NOMO-1 treated with dmso at 0.1 percent for 144 hours (cell line): ENCODE measurements at regions not wholly inside any gene's neighbourhood (a gene's known extent, or its start where the extent isn't known, plus 50 kb on each side); places are given as distances from the start of the nearest gene placed in this dataset.

Source experiments
- DNase-seq: peaks from one replicate; lab custom pipeline; 2025; ENCODE audit not compliant: unreplicated experiment; lab: John Stamatoyannopoulos, UW

DNA sequence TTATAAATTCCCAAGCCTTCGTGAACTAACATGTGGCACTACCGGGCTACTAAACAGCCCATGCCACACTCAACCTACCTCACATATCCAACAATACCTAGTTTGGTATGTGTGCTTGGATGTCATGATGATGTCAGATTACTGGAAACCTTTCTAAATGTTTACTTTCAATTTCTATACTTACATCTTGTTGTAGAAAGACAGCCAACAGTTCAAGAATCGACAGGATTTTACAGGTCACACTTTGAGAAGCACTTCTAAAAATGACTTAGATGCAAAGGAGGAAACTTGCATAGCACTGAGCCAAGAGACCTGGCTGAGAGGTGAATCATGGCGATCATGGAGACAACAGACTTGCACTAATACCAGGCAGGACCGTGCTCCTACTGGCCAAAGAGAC lies 209.9 kb downstream of the COL4A1 start:
- no peak for DNase-seq

- no peak for DNase-seq
These were observed 214.1 kb downstream of the COL4A1 start for GRCh38 chr13:110092831-110093247.

DNA sequence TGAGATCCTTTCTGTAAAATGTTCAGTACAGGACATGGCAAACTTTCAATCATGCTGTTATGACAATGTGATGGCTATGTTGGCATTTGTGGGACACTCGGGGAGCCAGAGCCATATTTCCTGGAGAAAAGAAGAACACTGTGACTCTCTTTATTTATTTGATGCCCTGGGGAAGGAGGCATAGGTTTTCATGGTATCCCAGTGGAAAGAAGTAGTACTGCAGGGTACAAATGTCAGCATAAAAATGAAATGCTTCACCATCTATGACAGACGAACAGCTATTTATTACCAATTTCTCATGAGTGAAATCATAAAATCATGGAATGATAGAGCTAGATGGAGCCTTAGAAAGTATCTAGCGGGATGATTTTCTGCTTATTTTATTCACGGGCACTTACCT lies 217.1 kb downstream of the COL4A1 start:
- DNase-seq, result no peak

DNA sequence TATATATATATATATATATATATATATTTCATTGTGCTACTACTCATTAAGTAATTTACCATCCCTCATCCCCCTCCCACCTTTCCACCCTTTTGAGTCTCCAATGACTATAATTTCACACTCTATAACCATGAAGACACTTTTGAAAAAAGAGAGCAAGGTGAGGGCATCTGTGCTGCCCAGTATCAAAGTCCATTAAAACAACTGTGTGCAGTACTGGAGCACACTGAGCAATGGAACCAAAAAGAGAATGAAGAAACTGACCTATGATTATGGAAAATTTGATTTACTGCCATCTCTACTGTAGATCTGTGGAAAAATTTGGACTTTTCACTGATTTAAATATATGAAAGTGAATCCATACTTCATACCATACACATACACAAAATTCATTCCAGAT lies 217.9 kb downstream of the COL4A1 start:
- no peak for DNase-seq

- no peak for DNase-seq
These were observed 233.0 kb downstream of the COL4A1 start for GRCh38 chr13:110073982-110074381.

DNA sequence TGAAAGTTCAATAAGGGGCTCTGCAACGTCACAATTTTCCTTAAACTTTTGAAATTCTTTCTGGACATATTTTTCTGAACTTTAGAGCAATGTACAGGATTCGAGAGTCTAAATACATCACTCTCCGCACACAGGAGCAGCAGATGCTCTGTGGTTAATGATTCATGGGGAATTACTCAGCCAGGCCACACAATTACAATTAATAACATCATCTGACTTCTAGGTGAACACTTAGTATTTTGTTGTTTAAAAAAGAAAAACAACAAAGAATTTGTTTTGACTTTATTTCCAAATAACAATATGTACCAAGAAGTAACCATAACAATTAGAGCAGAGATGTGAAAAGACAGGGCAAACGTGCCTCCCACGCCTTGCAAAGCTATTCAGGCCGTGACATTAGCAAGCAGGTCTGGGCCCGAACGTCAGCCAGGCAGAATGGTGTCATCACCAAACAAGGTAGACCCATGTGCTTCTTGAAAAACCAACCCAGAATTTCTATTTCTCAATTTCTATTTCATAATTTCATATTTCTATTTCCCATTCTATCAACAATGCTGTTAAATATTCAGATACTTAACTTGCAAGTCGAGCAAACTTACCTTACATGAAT lies 236.3 kb downstream of the COL4A1 start:
- no peak for DNase-seq

GRCh38 chr13:110070046-110070445 lies 236.9 kb downstream of the COL4A1 start:
- no peak for DNase-seq

GRCh38 chr13:110068176-110068473 lies 238.8 kb downstream of the COL4A1 start:
- no peak for DNase-seq

- no peak for DNase-seq
These were observed 239.4 kb downstream of the COL4A1 start for GRCh38 chr13:110067355-110068175.

DNA sequence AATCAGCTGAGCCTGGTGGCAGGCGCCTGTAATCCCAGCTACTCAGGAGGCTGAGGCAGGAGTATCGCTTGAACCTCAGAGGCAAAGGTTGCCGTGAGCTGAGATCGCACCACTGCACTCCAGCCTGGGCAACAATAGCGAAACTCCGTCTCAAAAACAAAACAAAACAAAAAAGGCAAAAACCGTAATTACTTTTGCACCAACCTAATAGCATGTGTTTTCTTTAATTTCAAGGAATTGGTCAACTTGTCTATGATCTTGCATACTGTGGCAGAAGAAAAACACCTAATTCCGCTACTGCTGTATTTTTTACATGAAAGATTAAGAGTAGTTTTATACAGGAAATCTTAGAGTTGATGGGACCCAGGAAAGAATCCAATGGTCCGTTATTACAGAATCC lies 241.2 kb downstream of the COL4A1 start:
- no peak for DNase-seq

DNA sequence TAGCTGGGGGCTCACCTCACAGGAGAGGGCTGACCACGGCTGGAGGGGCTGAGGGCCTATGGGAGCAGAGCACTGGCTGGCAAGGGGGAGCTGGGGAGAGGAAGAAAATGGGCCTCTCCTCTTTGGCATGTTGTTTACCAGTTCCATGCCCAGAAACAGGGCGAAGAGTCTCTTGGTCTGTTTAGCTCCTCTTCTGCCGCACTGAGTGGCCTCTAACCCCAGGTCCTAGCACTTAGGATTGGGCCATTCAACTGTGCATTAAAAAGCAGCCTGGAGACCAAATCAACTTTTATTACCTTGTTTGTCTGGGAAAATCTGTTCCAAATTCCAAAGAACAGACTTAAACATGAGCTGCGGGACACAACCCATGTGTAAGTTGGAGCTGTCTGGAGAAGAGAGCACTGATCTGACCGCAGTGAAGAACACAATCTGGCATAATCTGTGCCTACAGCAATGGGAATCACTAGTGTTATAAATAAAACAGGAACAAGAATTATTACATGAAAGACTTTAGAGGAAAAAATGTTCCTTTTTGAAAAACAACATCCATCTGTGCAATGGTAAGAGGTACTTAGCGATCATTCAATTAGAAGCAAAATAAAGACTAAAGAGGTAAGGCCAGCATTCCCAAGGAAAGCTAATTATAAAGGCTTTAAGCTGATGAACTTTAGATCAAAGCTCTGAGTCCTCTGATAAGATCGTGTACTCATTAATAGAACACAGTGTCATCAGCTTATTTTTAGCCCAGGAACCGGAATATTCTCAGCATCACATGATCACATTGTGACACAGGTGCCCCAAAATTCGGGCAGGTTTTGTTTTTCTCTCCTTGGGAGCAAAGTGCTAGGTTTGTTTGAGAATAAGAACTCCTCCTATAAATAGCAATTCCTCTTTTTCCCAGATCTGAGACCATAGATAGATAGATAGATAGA lies 243.2 kb downstream of the COL4A1 start:
- DNase-seq, result no peak

GRCh38 chr13:110062777-110063442 lies 244.0 kb downstream of the COL4A1 start:
- DNase-seq, result no peak

DNA sequence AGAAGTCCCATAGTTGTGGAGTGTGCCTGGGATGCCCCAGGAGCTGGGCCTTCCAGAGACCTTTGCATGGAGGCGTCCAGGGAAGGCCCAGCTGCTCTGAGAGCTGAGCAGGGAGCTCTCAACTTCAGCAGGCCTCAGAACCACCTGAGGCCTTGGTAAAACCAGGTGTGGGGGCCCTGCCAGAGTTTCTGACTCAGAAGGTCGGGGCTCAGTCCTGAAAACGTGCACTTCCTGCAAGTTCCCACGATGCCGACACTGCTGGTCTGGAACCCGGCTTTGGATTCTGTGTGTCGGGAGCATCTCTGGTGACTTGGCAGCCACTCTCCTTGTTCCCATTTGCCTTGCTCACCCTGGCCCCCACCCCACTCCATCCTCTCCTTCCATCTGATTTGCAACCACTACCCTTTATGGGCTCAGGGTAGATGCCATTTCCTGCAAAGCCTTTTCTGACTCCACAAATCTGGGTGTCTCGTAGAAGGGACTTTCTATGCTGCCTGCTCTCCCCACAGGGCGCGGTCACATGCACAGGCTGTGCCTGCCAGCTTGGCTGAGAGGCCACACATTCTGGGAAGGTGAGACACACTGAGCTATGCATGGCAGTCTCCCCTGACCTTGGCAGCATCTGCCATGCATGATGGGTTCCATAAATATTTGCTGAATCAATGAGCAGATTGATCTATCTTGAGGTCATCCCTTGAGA lies 244.7 kb downstream of the COL4A1 start:
- no peak for DNase-seq

DNA sequence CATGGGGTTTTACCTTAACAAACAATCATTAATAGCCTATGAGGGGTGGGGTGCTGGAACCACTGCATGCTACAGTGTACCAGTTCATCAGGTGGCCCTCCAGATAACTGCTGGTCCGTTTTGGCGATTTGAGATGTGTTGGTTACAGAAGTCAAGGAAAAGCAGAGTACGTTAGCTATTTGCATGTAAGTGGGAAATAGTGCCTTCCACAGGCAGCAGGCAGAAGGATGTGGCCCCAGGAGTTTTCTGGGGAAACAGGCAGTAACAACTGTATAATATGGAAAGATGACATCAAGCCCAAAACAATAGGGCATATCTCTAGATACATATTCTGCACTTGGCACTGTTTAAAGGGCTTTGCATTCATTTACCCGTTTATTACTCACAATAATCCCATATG lies 245.7 kb downstream of the COL4A1 start:
- DNase-seq, result no peak

DNA sequence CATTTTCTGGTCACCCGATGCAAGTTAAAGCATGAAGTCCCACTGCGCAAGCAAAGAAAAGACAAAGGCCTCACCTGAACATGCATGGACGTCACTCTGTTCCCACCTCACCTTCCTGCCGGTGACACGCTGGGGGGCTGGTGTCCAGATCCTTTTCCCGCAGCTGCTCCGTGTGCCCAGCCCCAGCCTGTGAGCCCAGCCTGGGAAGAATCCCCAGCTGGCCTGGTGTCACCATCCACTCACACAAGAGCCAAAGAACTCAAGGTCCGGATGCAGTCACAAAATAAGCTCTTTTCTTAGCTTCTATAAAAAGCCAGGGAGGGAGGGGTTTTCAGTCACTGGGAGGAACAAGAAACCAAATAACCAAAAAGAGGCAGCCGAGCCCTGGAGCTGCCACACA lies 249.9 kb downstream of the COL4A1 start:
- no peak for DNase-seq

DNA sequence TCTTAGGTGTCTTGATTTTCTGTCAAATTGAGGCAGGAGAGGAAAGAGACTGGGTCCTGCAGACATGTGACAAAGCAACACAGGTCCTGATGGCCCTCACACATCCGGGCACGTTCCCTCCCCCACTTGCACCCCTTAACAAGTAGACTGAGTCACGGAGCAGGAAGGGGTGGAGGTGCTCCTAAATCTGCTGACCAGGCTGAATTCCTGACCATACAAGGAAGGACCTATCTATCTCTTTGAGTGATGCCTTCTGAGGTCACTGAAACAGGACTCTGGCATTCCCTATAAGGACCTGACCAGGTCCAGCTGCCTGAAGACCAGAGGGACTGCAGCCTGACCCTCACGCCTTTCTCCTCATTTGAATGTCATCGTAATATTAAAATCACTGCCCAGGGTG lies 250.3 kb downstream of the COL4A1 start:
- DNase-seq, result no peak

GRCh38 chr13:110055089-110055488 lies 251.9 kb downstream of the COL4A1 start:
- DNase-seq, result no peak

- DNase-seq, result no peak
These were observed 252.9 kb downstream of the COL4A1 start for GRCh38 chr13:110054041-110054440.

GRCh38 chr13:110047496-110047895 lies 259.5 kb downstream of the COL4A1 start:
- no peak for DNase-seq

- no peak for DNase-seq
These were observed 260.1 kb downstream of the COL4A1 start for GRCh38 chr13:110046811-110047210.

- DNase-seq, result no peak
These were observed 259.5 kb upstream of the IRS2 start for GRCh38 chr13:110045919-110046318.
